Natural killer cell (primary cell): ENCODE measurements at regions not wholly inside any gene's neighbourhood (a gene's known extent, or its start where the extent isn't known, plus 50 kb on each side); places are given as distances from the start of the nearest gene placed in this dataset.

Source experiments
- ATAC-seq, 3 donors: fragments of 150-1000 bp in 2 of 3; fragments of 200-7000 bp in 1 of 3; cut with Tn5 transposase; 1 replicate in 1 of 3; 2 replicates in 2 of 3; pipeline ENCODE4 v1.10.0; 2021; ENCODE audit warnings: mild to moderate bottlenecking in 2 of 3, moderate library complexity in 2 of 3
- DNase-seq, 2 donors: peaks; one replicate each; pipeline versions ENCODE4 v3.0.0 to v3.0.0-alpha.2; 2013 to 2021; ENCODE audit warnings: mixed read lengths in 1 of 2
- H3K27ac ChIP-seq: one replicate; pipeline ENCODE4 v1.5.1; 2013; ENCODE audit warnings: mild to moderate bottlenecking, low read length
- H3K27me3 ChIP-seq: one replicate; pipeline ENCODE4 v1.6.1; 2013; ENCODE audit warnings: low read length; ENCODE audit not compliant: control insufficient read depth, insufficient read depth
- H3K36me3 ChIP-seq: one replicate; pipeline ENCODE4 v1.6.1; 2013; ENCODE audit warnings: low read length; ENCODE audit not compliant: control insufficient read depth, insufficient read depth
- H3K4me1 ChIP-seq: one replicate; pipeline ENCODE4 v1.6.1; 2013; ENCODE audit warnings: low read length; ENCODE audit not compliant: control insufficient read depth, insufficient read depth
- H3K4me3 ChIP-seq: one replicate; pipeline ENCODE4 v1.5.1; 2013; ENCODE audit warnings: low read length
- H3K9me3 ChIP-seq: one replicate; pipeline ENCODE4 v1.6.1; 2013; ENCODE audit warnings: low read length; ENCODE audit not compliant: control insufficient read depth, insufficient read depth
- H3K27ac Mint-ChIP-seq, 2 donors: one replicate each; pipeline ENCODE4 v1.8.0; 2022; ENCODE audit warnings: mild to moderate bottlenecking in 2 of 2, mixed read lengths in 2 of 2, moderate library complexity in 1 of 2
- H3K27me3 Mint-ChIP-seq, 2 donors: one replicate each; pipeline ENCODE4 v1.8.0; 2022; ENCODE audit warnings: low read depth in 2 of 2, mixed read lengths in 2 of 2
- H3K36me3 Mint-ChIP-seq: one replicate; pipeline ENCODE4 v1.8.0; 2022; ENCODE audit warnings: mixed read lengths
- H3K4me1 Mint-ChIP-seq, 2 donors: one replicate each; pipeline ENCODE4 v1.8.0; 2022; ENCODE audit warnings: mixed read lengths in 2 of 2
- H3K4me3 Mint-ChIP-seq: one replicate; pipeline ENCODE4 v1.8.0; 2022; ENCODE audit warnings: mild to moderate bottlenecking, moderate library complexity, mixed read lengths
- H3K9me3 Mint-ChIP-seq, 2 donors: one replicate each; pipeline ENCODE4 v1.8.0; 2022; ENCODE audit warnings: mixed read lengths in 2 of 2
- CTCF ChIP-seq: fragments of 200-600 bp; IDR thresholded peaks from one replicate; pipeline ENCODE4 v1.8.0; 2022; ENCODE audit warnings: antibody characterized with exemption
- WGBS: methylation state at CpG from one replicate; pipeline ENCODE4 v1.1.7; 2013; ENCODE audit warnings: missing lambda C conversion rate; ENCODE audit not compliant: insufficient coverage; 5-methylcytosine and 5-hydroxymethylcytosine counted together
- intact Hi-C: fragments of 100-400 bp; cut with micrococcal nuclease; formaldehyde crosslinking; loops from one replicate; pipeline ENCODE4 v1.14.2; 2022

GRCh38 chr3:75001330-75001729 is 386.9 kb upstream of the CNTN3 start:
- ATAC-seq = no peak
- H3K4me3 Mint-ChIP-seq = no peak overlapping the region

GRCh38 chr3:75012791-75013331 is 398.4 kb upstream of the CNTN3 start:
- Mint-ChIP-seq H3K36me3 (no peaks in the 10 kb centered on the region), H3K9me3 (peaks cover 8 to 21% of the 10 kb centered on the region in 2 donors), H3K27ac (no peak overlapping the region), H3K4me1 (no peaks in the 10 kb centered on the region), H3K4me3 (no peak overlapping the region), H3K27me3 (no peaks in the 10 kb centered on the region)
- no peaks in the 10 kb centered on the region for H3K27me3 ChIP-seq
- no peaks in the 10 kb centered on the region for H3K9me3 ChIP-seq
- TF ChIP-seq CTCF = no peak
- no peak overlapping the region for H3K4me3 ChIP-seq
- H3K27ac ChIP-seq = no peak overlapping the region
- no peaks in the 10 kb centered on the region for H3K36me3 ChIP-seq
- intact Hi-C loops = no loop called here
- 89% methylated on average over 3 of the region's 5 CpGs for WGBS
- DNase-seq = no peak
- no peak for ATAC-seq
- no peaks in the 10 kb centered on the region for H3K4me1 ChIP-seq

More at GRCh38 chr3:75001330-75001729, 386.9 kb upstream of the CNTN3 start:
- H3K4me3 ChIP-seq = no peak overlapping the region
- no peak overlapping the region for H3K27ac ChIP-seq
- 50% methylated on average over 1 of the region's 1 CpG for WGBS
- no peaks in the 10 kb centered on the region for H3K36me3 ChIP-seq
- Mint-ChIP-seq H3K27ac (no peak overlapping the region), H3K4me1 (no peaks in the 10 kb centered on the region), H3K36me3 (no peaks in the 10 kb centered on the region), H3K9me3 (peaks cover 7 to 8% of the 10 kb centered on the region in 2 donors), H3K27me3 (no peaks in the 10 kb centered on the region)
- H3K9me3 ChIP-seq = no peaks in the 10 kb centered on the region
- TF ChIP-seq CTCF = no peak
- H3K27me3 ChIP-seq = no peaks in the 10 kb centered on the region
- no peak for DNase-seq
- intact Hi-C loops = no loop called here
- no peaks in the 10 kb centered on the region for H3K4me1 ChIP-seq

- Histone ChIP-seq H3K27ac (no peak overlapping the region), H3K9me3 (no peaks in the 10 kb centered on the region), H3K27me3 (no peaks in the 10 kb centered on the region), H3K4me3 (no peak overlapping the region), H3K4me1 (no peaks in the 10 kb centered on the region), H3K36me3 (no peaks in the 10 kb centered on the region)
- Mint-ChIP-seq H3K4me1 (no peaks in the 10 kb centered on the region), H3K27me3 (no peaks in the 10 kb centered on the region), H3K4me3 (no peak overlapping the region), H3K27ac (no peak overlapping the region), H3K9me3 (peaks cover 8 to 21% of the 10 kb centered on the region in 2 donors), H3K36me3 (no peaks in the 10 kb centered on the region)
- intact Hi-C loops = no loop called here
- 100% methylated on average over 1 of the region's 1 CpG for WGBS
- no peak for TF ChIP-seq CTCF
- no peak for DNase-seq
- no peak for ATAC-seq
Measured at GRCh38 chr3:75014008-75014407, 399.5 kb upstream of the CNTN3 start.

- 66% methylated on average over 2 of the region's 2 CpGs for WGBS
- Histone ChIP-seq H3K27ac (no peak overlapping the region), H3K4me1 (no peaks in the 10 kb centered on the region), H3K9me3 (no peaks in the 10 kb centered on the region), H3K27me3 (no peaks in the 10 kb centered on the region), H3K36me3 (no peaks in the 10 kb centered on the region), H3K4me3 (no peak overlapping the region)
- peaks cover 7 to 16% of the 10 kb centered on the region in 2 donors for H3K9me3 Mint-ChIP-seq
- no peak for TF ChIP-seq CTCF
- no peak overlapping the region for H3K27ac Mint-ChIP-seq
- no peaks in the 10 kb centered on the region for H3K4me1 Mint-ChIP-seq
- no peaks in the 10 kb centered on the region for H3K27me3 Mint-ChIP-seq
- no peaks in the 10 kb centered on the region for H3K36me3 Mint-ChIP-seq
- intact Hi-C loops = no loop called here
- ATAC-seq = no peak
- no peak for DNase-seq
- no peak overlapping the region for H3K4me3 Mint-ChIP-seq
Measured at GRCh38 chr3:75015280-75015679, 400.8 kb upstream of the CNTN3 start.
